H9 (cell line): ENCODE measurements at regions not wholly inside any gene's neighbourhood (a gene's known extent, or its start where the extent isn't known, plus 50 kb on each side); places are given as distances from the start of the nearest gene placed in this dataset.

Experiments
- DNase-seq: peaks from one replicate; pipeline ENCODE4 v3.0.0-alpha.2; 2017
- H2AFZ ChIP-seq: one replicate; pipeline ENCODE4 v1.6.1; 2013; ENCODE audit warnings: mild to moderate bottlenecking, low read length, control low read depth, moderate library complexity
- H2AK5ac ChIP-seq: 2 replicates; pipeline ENCODE4 v1.6.1; 2013; ENCODE audit warnings: low read length, control low read depth, mixed read lengths; ENCODE audit not compliant: insufficient read length
- H2BK120ac ChIP-seq: one replicate; pipeline ENCODE4 v1.6.1; 2013; ENCODE audit warnings: low read depth, mild to moderate bottlenecking, low read length, control low read depth, inconsistent platforms; ENCODE audit not compliant: poor library complexity, severe bottlenecking
- H2BK12ac ChIP-seq: 2 replicates; pipeline ENCODE4 v1.6.1; 2013; ENCODE audit warnings: low read length, control low read depth, mixed read lengths, low read depth; ENCODE audit not compliant: insufficient read length
- H2BK15ac ChIP-seq: 2 replicates; pipeline ENCODE4 v1.6.1; 2013; ENCODE audit warnings: low read depth, low read length, control low read depth
- H2BK20ac ChIP-seq: one replicate; pipeline ENCODE4 v1.6.1; 2013; ENCODE audit warnings: low read depth, mild to moderate bottlenecking, low read length, control low read depth, inconsistent platforms; ENCODE audit not compliant: poor library complexity, severe bottlenecking
- H2BK5ac ChIP-seq: 2 replicates; pipeline ENCODE4 v1.6.1; 2013; ENCODE audit warnings: low read length, control low read depth, mixed read lengths; ENCODE audit not compliant: insufficient read length
- H3K14ac ChIP-seq: 2 replicates; pipeline ENCODE4 v1.6.1; 2013; ENCODE audit warnings: low read length, control low read depth; ENCODE audit not compliant: insufficient read depth
- H3K18ac ChIP-seq: 2 replicates; pipeline ENCODE4 v1.6.1; 2013; ENCODE audit warnings: low read depth, mild to moderate bottlenecking, mixed read lengths, low read length, control low read depth; ENCODE audit not compliant: insufficient read length
- H3K23ac ChIP-seq: 2 replicates; pipeline ENCODE4 v1.6.1; 2013; ENCODE audit warnings: low read length, control low read depth, mixed read lengths, low read depth; ENCODE audit not compliant: insufficient read length
- H3K23me2 ChIP-seq: 2 replicates; pipeline ENCODE4 v1.6.1; 2013; ENCODE audit warnings: low read depth, mild to moderate bottlenecking, mixed read lengths, low read length, control low read depth; ENCODE audit not compliant: insufficient read length, poor library complexity, severe bottlenecking
- H3K27ac ChIP-seq: 2 replicates; pipeline ENCODE4 v1.5.1; 2013; ENCODE audit warnings: low read length, control low read depth, mixed read lengths, low read depth; ENCODE audit not compliant: insufficient read length
- H3K27me3 ChIP-seq: 2 replicates; pipeline ENCODE4 v1.6.1; 2013; ENCODE audit warnings: low read length, control low read depth, inconsistent platforms; ENCODE audit not compliant: insufficient read depth
- H3K4ac ChIP-seq: 2 replicates; pipeline ENCODE4 v1.6.1; 2013; ENCODE audit warnings: low read depth, mild to moderate bottlenecking, control low read depth, inconsistent platforms, low read length, moderate library complexity
- H3K4me1 ChIP-seq: 2 replicates; pipeline ENCODE4 v1.6.1; 2013; ENCODE audit warnings: low read length, control low read depth, inconsistent platforms; ENCODE audit not compliant: insufficient read depth
- H3K4me2 ChIP-seq: 2 replicates; pipeline ENCODE4 v1.6.1; 2013; ENCODE audit warnings: low read length, control low read depth, mixed read lengths; ENCODE audit not compliant: insufficient read length, insufficient read depth
- H3K56ac ChIP-seq: 2 replicates; pipeline ENCODE4 v1.6.1; 2013; ENCODE audit warnings: low read depth, mild to moderate bottlenecking, mixed read lengths, low read length, control low read depth; ENCODE audit not compliant: insufficient read length
- H3K79me1 ChIP-seq: 2 replicates; pipeline ENCODE4 v1.6.1; 2013; ENCODE audit warnings: low read depth, mild to moderate bottlenecking, moderate library complexity, low read length, control low read depth, inconsistent platforms; ENCODE audit not compliant: insufficient read depth, poor library complexity, severe bottlenecking
- H3K79me2 ChIP-seq: 2 replicates; pipeline ENCODE4 v1.6.1; 2013; ENCODE audit warnings: low read length, control low read depth, inconsistent platforms; ENCODE audit not compliant: insufficient read depth
- H3K9ac ChIP-seq: 2 replicates; pipeline ENCODE4 v1.6.1; 2013; ENCODE audit warnings: low read length, control low read depth, mixed read lengths; ENCODE audit not compliant: insufficient read length; ENCODE audit errors: extremely low read depth
- H3K9me3 ChIP-seq: one replicate; pipeline ENCODE4 v1.6.1; 2013; ENCODE audit warnings: low read depth, low read length, inconsistent platforms; ENCODE audit not compliant: control insufficient read depth
- H3T11ph ChIP-seq: one replicate; pipeline ENCODE4 v1.6.1; 2013; ENCODE audit warnings: mild to moderate bottlenecking, low read length, control low read depth, inconsistent platforms
- H4K20me1 ChIP-seq: one replicate; pipeline ENCODE4 v1.6.1; 2013; ENCODE audit not compliant: control insufficient read depth, insufficient read length, insufficient read depth
- H4K5ac ChIP-seq: 2 replicates; pipeline ENCODE4 v1.6.1; 2013; ENCODE audit warnings: low read depth, mild to moderate bottlenecking, mixed read lengths, low read length, control low read depth; ENCODE audit not compliant: insufficient read length
- H4K8ac ChIP-seq: replicated peaks from 2 replicates; pipeline ENCODE4 v1.6.1; 2013; ENCODE audit warnings: low read length, control low read depth, mixed read lengths, low read depth; ENCODE audit not compliant: insufficient read length
- H4K91ac ChIP-seq: 2 replicates; pipeline ENCODE4 v1.6.1; 2013; ENCODE audit warnings: low read depth, mild to moderate bottlenecking, moderate library complexity, mixed read lengths, low read length, control low read depth; ENCODE audit not compliant: insufficient read length
- H3K27ac Mint-ChIP-seq, 3 experiments: 2 replicates in 2 of 3; 3 replicates in 1 of 3; pipeline ENCODE4 v1.8.0; 2020 to 2021; ENCODE audit warnings: mixed read lengths in 3 of 3, mild to moderate bottlenecking in 1 of 3, moderate library complexity in 1 of 3
- H3K27me3 Mint-ChIP-seq: 2 replicates; pipeline ENCODE4 v1.8.0; 2021; ENCODE audit warnings: low read depth, mild to moderate bottlenecking, moderate library complexity, mixed read lengths
- H3K36me3 Mint-ChIP-seq, 3 experiments: 2 replicates in 2 of 3; 3 replicates in 1 of 3; pipeline ENCODE4 v1.8.0; 2020 to 2021; ENCODE audit warnings: low read depth in 3 of 3, mixed read lengths in 3 of 3; ENCODE audit not compliant: insufficient read depth in 1 of 3
- H3K4me1 Mint-ChIP-seq, 2 experiments: 2 replicates each; pipeline ENCODE4 v1.8.0; 2020; ENCODE audit warnings: mixed read lengths in 2 of 2
- H3K4me3 Mint-ChIP-seq, 2 experiments: 2 replicates in 1 of 2; 3 replicates in 1 of 2; pipeline ENCODE4 v1.8.0; 2020 to 2021; ENCODE audit warnings: mild to moderate bottlenecking in 2 of 2, mixed read lengths in 2 of 2, moderate library complexity in 1 of 2
- H3K9me3 Mint-ChIP-seq, 2 experiments: 2 replicates in 1 of 2; 3 replicates in 1 of 2; pipeline ENCODE4 v1.8.0; 2020; ENCODE audit warnings: mild to moderate bottlenecking in 2 of 2, mixed read lengths in 2 of 2, moderate library complexity in 1 of 2
- CTCF ChIP-seq: fragments of 200-600 bp; sonication (generic); conservative IDR thresholded peaks from 3 replicates; pipeline ENCODE4 v1.8.0; 2021; ENCODE audit warnings: antibody characterized with exemption, mild to moderate bottlenecking
- WGBS: extraction: QIAGEN DNeasy Blood & Tissue Kit; methylation state at CpG from one replicate; pipeline ENCODE4 v1.1.7; 2013; ENCODE audit warnings: missing lambda C conversion rate, low lambda C conversion rate, mixed read lengths; ENCODE audit not compliant: insufficient read length; ENCODE audit errors: extremely low coverage; 5-methylcytosine and 5-hydroxymethylcytosine counted together

GRCh38 chr2:53609551-53609950 is 158.1 kb upstream of the CHAC2 start:
- Histone ChIP-seq H3K79me2 (no peaks in the 10 kb centered on the region), H3K4me1 (no peaks in the 10 kb centered on the region), H2BK120ac (no peak overlapping the region), H3K56ac (no peak overlapping the region), H3K27ac (no peak overlapping the region), H3K9me3 (no peaks in the 10 kb centered on the region), H3T11ph (no peak overlapping the region), H4K8ac (no peak overlapping the region), H4K91ac (no peak overlapping the region), H4K20me1 (no peaks in the 10 kb centered on the region), H2BK12ac (no peak overlapping the region), H3K27me3 (no peaks in the 10 kb centered on the region), H2AK5ac (no peak overlapping the region), H3K23me2 (no peaks in the 10 kb centered on the region), H4K5ac (no peak overlapping the region), H2AFZ (no peak overlapping the region), H3K14ac (no peak overlapping the region), H3K4me2 (no peak overlapping the region), H3K4ac (no peak overlapping the region), H3K18ac (no peak overlapping the region), H2BK5ac (no peak overlapping the region), H3K9ac (no peak overlapping the region), H3K79me1 (no peaks in the 10 kb centered on the region), H2BK15ac (no peak overlapping the region), H3K23ac (no peak overlapping the region), H2BK20ac (no peak overlapping the region)
- Mint-ChIP-seq H3K36me3 (no peaks in the 10 kb centered on the region), H3K9me3 (no peaks in the 10 kb centered on the region; a peak in 1 of 5 replicates), H3K4me3 (no peak overlapping the region), H3K4me1 (peaks cover 0 to 4% of the 10 kb centered on the region in 2 experiments; a peak in 1 of 4 replicates), H3K27me3 (no peaks in the 10 kb centered on the region), H3K27ac (no peak overlapping the region)
- DNase-seq: no peak
- TF ChIP-seq CTCF: no peak
- no CpG with 5 or more reads among the region's 6 CpGs for WGBS
